Large intestine (tissue), 3 donors: ENCODE measurements at regions not wholly inside any gene's neighbourhood (a gene's known extent, or its start where the extent isn't known, plus 50 kb on each side); places are given as distances from the start of the nearest gene placed in this dataset.
A peak's percentile ranks its signal among the peaks of the same experiment; 100 is the strongest.

Source experiments
- DNase-seq, 2 donors: peaks; one replicate each; pipeline versions ENCODE4 v3.0.0 to v3.0.0-alpha.2; 2013
- H3K27ac ChIP-seq: one replicate; pipeline ENCODE4 v1.5.1; 2013; ENCODE audit warnings: low read length
- H3K27me3 ChIP-seq: 2 replicates; pipeline ENCODE4 v1.6.1; 2013; ENCODE audit warnings: low read length; ENCODE audit not compliant: control insufficient read depth, insufficient read depth
- H3K36me3 ChIP-seq: 2 replicates; pipeline ENCODE4 v1.6.1; 2013; ENCODE audit warnings: low read length; ENCODE audit not compliant: control insufficient read depth, insufficient read depth
- H3K4me1 ChIP-seq: one replicate; pipeline ENCODE4 v1.6.1; 2013; ENCODE audit warnings: low read length; ENCODE audit not compliant: control insufficient read depth, insufficient read depth
- H3K4me3 ChIP-seq: one replicate; pipeline ENCODE4 v1.5.1; 2013; ENCODE audit warnings: low read length
- H3K9me3 ChIP-seq: one replicate; pipeline ENCODE4 v1.6.1; 2013; ENCODE audit warnings: mild to moderate bottlenecking, low read depth, low read length, moderate library complexity; ENCODE audit not compliant: control insufficient read depth
- WGBS: methylation state at CpG from one replicate; pipeline ENCODE4 v1.1.5; 2013; ENCODE audit warnings: low lambda C conversion rate; ENCODE audit not compliant: insufficient coverage; 5-methylcytosine and 5-hydroxymethylcytosine counted together

DNA sequence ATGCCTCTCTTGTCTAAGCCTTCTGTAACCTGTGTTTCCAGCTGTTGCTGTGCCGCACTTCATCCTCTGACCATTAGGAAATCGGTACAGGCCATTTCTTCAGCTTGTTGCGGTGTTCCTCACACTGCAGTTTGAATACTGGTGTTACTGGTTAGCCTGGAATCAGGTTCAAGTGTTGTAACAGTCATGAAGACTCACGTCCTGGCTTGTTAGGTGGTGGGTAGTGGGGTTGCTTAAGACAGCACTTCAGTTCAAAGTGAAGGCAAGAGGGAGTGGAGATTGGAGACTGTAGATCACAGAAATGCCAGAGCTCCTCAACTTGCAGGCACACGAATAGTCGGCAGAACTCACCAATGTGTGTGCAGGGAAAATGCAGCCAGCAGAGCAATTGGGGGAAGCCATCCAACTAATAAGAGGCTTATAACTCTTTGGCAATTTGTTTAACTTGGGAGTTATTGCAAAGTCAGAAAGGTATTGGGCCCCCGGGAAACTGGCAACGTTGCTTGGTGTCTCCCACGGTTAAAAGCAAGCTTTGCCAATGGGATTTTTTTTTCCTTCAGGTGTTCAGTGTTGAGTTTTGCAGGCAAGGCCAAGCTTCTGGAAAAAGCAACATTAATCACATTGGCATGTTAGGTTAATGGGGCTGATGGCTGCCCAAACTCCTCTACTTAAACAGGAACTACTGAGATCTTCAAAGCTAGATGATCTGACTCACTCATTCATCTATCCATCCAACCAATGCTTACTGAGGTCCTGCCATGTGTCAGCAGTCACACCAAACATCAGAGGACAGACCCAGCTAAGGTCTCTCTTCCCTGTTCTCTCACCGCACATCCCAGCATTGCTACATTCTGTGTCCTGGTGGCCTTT lies 380.9 kb downstream of the GATA3 start:
- no peak for DNase-seq
- no peaks in the 10 kb centered on the region for H3K9me3 ChIP-seq
- no peaks in the 10 kb centered on the region for H3K36me3 ChIP-seq
- H3K27ac ChIP-seq, result no peak overlapping the region
- no peak overlapping the region for H3K4me3 ChIP-seq
- H3K4me1 ChIP-seq, result no peaks in the 10 kb centered on the region
- H3K27me3 ChIP-seq, result no peaks in the 10 kb centered on the region
- 70% methylated on average over 2 of the region's 10 CpGs for WGBS

DNA sequence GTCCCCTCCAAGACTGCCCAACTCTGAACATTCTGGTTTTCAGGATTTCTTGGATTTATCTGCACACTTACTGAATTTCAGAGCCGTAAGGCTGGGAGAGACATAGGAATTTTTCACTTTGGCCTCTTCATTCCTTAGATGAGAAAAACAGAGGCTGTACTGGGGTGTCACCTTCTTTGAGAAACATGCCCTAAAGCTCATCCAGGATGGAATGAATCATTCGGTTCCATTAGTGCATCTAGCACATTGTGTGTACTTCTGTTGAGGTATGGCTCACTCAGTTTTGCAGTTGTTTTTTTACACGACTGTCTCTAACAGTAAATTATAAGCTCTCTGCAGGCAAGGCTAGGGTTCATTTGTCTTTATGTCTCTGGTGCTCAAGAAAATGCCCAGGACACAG lies 383.4 kb downstream of the GATA3 start:
- Histone ChIP-seq H3K9me3 (no peaks in the 10 kb centered on the region), H3K4me3 (no peak overlapping the region), H3K36me3 (no peaks in the 10 kb centered on the region), H3K4me1 (no peaks in the 10 kb centered on the region), H3K27ac (no peak overlapping the region), H3K27me3 (no peaks in the 10 kb centered on the region)
- no CpG with 5 or more reads among the region's 3 CpGs for WGBS
- no peak for DNase-seq

DNA sequence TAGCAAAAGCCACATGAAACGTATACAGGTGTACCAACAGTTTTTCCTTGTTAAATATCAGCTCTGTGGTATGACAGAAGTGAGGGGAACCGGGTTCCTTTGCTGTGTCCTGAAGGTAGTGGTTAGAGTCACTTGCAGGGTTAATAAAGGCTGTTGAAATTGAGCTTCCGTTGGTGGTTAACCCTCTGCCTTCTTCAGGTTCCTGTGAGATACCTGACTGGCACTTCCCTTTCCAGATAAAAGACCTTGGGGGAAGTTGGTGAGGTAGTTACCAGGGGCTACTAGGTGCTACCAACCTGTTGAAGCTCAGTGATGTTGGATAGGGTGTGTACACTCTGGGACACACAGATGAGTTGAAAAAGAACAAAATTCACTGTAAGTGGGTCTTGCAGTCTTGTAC lies 384.1 kb downstream of the GATA3 start:
- Histone ChIP-seq H3K9me3 (no peaks in the 10 kb centered on the region), H3K36me3 (no peaks in the 10 kb centered on the region), H3K4me1 (no peaks in the 10 kb centered on the region), H3K4me3 (no peak overlapping the region), H3K27ac (no peak overlapping the region), H3K27me3 (no peaks in the 10 kb centered on the region)
- WGBS, result no CpG with 5 or more reads among the region's 3 CpGs
- no peak for DNase-seq

DNA sequence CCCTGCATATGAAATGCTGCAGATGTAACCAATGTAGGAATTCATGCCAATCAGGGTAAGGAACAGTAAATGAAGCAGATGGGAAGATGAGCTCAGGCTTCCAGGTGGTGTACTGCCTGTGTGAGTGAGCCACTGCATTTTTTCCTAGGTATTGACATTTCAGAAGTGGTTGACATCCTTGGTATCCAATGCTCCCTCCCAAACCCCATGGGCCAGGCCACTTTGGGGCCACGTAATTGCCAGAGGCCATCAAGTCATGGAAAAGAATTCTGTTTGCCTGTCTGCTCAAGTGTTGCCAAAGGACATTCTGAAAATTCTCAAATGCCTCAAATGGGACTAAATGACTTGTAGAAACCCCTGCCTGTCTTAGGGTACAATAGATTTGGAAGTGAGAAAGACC lies 384.6 kb downstream of the GATA3 start:
- no peaks in the 10 kb centered on the region for H3K9me3 ChIP-seq
- WGBS, result no CpG with 5 or more reads among the region's 1 CpG

DNA sequence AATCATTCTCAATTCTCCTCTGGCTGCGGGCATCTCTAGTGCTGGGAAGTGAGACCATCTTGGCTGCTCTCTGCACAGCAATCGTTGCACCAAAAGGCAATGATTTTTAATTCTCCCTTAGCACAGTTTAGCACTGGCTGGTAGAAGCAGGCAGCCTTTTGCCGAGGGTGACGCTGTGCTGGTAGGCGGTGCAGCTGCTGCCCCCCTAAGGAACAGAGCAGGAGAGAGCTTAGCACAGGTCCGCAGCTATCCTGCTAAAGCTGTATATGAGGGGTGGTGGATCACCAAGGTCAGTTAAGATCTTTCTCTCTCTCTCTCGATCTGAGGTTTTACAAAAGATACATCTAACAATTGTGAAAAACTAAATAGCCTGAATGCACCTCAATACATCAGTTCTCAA lies 390.1 kb downstream of the GATA3 start:
- no peak overlapping the region for H3K27ac ChIP-seq
- H3K27me3 ChIP-seq, result no peaks in the 10 kb centered on the region
- H3K36me3 ChIP-seq, result no peaks in the 10 kb centered on the region
- H3K4me3 ChIP-seq, result no peak overlapping the region
- H3K9me3 ChIP-seq, result no peaks in the 10 kb centered on the region
- no peaks in the 10 kb centered on the region for H3K4me1 ChIP-seq
- 17% methylated on average over 1 of the region's 7 CpGs for WGBS
- DNase-seq, result no peak

More for the DNA sequence above, 384.6 kb downstream of the GATA3 start:
- Histone ChIP-seq H3K27me3 (no peaks in the 10 kb centered on the region), H3K36me3 (no peaks in the 10 kb centered on the region), H3K27ac (no peak overlapping the region), H3K4me3 (no peak overlapping the region), H3K4me1 (no peaks in the 10 kb centered on the region)
- DNase-seq, result no peak

DNA sequence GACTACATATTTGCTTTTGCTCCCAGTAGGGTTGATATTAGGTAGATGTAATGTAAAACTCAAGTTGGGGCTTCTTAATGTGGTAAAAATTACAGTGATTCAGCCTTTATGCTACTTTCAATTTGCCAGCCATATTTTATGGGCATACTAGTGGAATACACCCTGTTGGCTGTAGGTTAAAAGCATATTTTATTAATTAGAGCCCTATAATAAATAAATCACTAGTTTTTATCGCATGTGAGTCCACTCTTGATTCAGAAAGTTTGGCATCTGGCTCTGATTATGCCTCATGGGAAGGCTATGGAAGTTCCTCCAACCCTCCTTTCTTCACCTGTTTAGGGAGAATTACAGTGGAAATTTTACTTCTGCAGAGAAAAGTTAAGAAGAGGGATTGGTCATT lies 390.9 kb downstream of the GATA3 start:
- H3K36me3 ChIP-seq, result no peaks in the 10 kb centered on the region
- WGBS, result 100% methylated on average over 1 of the region's 1 CpG
- H3K27me3 ChIP-seq, result no peaks in the 10 kb centered on the region

DNA sequence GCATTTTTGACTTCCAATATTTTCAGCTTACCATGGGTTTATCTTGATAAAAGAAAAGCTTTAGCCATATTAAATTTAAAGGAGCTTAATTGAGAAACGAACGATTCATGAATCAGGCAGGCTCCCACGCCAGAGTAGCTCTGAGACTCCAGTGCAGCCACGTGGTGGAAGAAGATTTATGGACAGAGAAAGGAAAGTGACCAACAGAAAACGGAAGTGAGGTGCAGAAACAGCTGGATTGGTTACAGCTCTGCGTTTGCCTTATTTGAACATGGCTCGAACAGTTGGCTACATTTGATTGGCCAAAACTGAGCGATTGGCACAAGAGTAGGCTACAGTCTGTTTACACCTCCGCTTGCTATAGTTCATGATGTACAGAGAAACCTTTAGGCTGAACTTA lies 395.4 kb downstream of the GATA3 start:
- no peaks in the 10 kb centered on the region for H3K27me3 ChIP-seq
- no peaks in the 10 kb centered on the region for H3K4me1 ChIP-seq
- DNase-seq, result no peak
- 85% methylated on average over 5 of the region's 9 CpGs for WGBS
- no peaks in the 10 kb centered on the region for H3K9me3 ChIP-seq
- H3K27ac ChIP-seq, result no peak overlapping the region
- H3K4me3 ChIP-seq, result no peak overlapping the region
- H3K36me3 ChIP-seq, result no peaks in the 10 kb centered on the region

More for the DNA sequence above, 390.9 kb downstream of the GATA3 start:
- Histone ChIP-seq H3K9me3 (no peaks in the 10 kb centered on the region), H3K4me3 (no peak overlapping the region), H3K4me1 (no peaks in the 10 kb centered on the region), H3K27ac (no peak overlapping the region)
- DNase-seq, result no peak

DNA sequence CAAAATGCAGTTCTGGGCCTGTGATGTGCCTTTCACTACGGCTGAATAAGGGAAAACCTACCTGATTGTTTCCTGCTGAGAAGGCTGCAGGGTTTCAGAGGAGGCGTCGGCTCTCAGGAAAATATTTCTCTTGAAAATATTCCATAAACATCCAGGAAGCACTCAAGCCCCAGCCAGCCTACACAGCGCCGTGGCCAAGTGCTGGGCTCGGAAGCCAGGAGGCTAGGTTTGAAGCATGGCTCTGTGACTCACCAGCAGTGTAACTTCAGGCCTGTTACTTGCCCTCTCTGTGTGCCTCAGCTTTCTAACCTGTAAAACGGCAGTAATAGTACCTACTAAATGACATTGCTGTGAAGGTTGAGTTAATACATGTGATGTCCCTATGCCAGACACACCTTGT lies 399.1 kb downstream of the GATA3 start:
- Histone ChIP-seq H3K4me1 (no peaks in the 10 kb centered on the region), H3K27me3 (no peaks in the 10 kb centered on the region), H3K9me3 (no peaks in the 10 kb centered on the region), H3K4me3 (no peak overlapping the region), H3K27ac (no peak overlapping the region), H3K36me3 (no peaks in the 10 kb centered on the region)
- DNase-seq, result peak in 1 of 2 donors; percentile 5
- WGBS, result no CpG with 5 or more reads among the region's 7 CpGs

DNA sequence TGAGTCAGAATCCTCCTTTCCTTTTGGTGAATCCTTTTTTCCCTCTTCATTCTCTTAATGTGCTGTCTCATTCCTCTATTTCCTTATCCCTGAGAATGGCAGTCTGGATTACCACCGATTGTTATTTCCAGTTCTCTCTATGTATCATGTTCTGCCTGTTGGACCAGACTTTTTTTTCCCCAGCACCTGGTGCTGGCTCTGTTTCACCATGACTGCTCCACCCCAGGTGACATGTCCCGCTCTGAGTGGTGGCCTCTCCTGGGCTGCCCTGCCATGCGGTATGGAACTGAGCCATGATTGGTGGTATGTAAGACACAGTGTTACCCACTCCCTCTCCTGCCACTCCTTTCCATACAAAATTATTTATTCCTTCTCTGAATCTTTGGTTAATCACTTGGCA lies 399.9 kb downstream of the GATA3 start:
- H3K27ac ChIP-seq, result no peak overlapping the region
- H3K36me3 ChIP-seq, result no peaks in the 10 kb centered on the region
- H3K4me1 ChIP-seq, result no peaks in the 10 kb centered on the region
- H3K27me3 ChIP-seq, result no peaks in the 10 kb centered on the region
- H3K4me3 ChIP-seq, result no peak overlapping the region
- no peak for DNase-seq
- H3K9me3 ChIP-seq, result no peaks in the 10 kb centered on the region
- 88% methylated on average over 1 of the region's 3 CpGs for WGBS

DNA sequence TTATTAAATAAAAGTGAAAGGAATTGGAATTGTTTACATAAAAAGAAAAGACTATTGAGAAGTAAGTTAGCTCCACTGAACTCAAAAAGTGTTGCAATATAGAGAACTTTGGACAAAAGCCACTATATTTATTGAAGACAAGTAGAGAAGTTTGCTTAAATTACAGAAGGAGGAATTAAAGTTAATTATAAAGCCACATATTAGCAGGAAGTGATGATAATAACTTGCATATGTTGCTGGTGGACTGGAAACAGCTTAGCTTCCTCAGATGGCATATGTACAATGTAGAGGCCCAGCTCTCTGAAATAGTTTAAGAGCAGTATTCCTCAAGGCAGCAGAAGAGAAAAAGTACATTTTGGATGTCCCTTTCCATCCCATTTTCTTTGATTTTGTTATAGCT lies 400.7 kb downstream of the GATA3 start:
- Histone ChIP-seq H3K9me3 (no peaks in the 10 kb centered on the region), H3K4me3 (no peak overlapping the region), H3K36me3 (no peaks in the 10 kb centered on the region), H3K27me3 (no peaks in the 10 kb centered on the region), H3K4me1 (no peaks in the 10 kb centered on the region), H3K27ac (no peak overlapping the region)
- DNase-seq, result no peak

DNA sequence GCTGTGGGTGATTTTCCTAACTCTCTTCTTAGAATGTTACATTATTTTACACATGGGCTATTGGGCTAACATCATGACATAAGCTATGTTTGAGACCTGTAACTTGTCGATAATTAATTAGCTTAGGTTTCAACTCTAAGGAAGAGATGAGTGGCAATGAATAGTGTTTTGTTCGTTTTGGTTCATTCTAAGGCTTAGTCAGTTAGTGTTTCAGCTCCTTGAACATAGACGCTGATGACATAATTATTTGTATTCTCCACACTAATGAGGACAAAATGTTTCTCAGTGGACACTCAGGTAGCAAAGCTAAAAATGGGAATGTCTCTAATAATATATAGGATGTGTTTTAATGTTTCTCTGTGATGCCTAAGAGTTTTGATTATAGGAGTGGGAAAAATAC lies 401.9 kb downstream of the GATA3 start:
- WGBS, result 67% methylated on average over 3 of the region's 3 CpGs
- no peak for DNase-seq
- H3K4me1 ChIP-seq, result no peaks in the 10 kb centered on the region
- no peak overlapping the region for H3K4me3 ChIP-seq
- H3K36me3 ChIP-seq, result no peaks in the 10 kb centered on the region
- no peaks in the 10 kb centered on the region for H3K9me3 ChIP-seq
- no peak overlapping the region for H3K27ac ChIP-seq
- H3K27me3 ChIP-seq, result no peaks in the 10 kb centered on the region
